Posterior cingulate gyrus (tissue), 11 donors: ENCODE measurements at regions not wholly inside any gene's neighbourhood (a gene's known extent, or its start where the extent isn't known, plus 50 kb on each side); places are given as distances from the start of the nearest gene placed in this dataset.
A peak's percentile ranks its signal among the peaks of the same experiment; 100 is the strongest.
"Not testable (repeated sequence)": the region's sequence is repeated elsewhere in the genome, so short reads cannot be mapped to it uniquely, and the experiment has no call there.

Experiments used
- DNase-seq, 10 donors: peaks; one replicate each; pipeline versions ENCODE4 v3.0.0 to v3.0.0-alpha.2; 2020 to 2021; ENCODE audit warnings: mixed read lengths in 3 of 10
- intact Hi-C: fragments of 100-400 bp; cut with DNase I; formaldehyde crosslinking; loops from one replicate; pipeline ENCODE4 v1.15.1; 2023

DNA sequence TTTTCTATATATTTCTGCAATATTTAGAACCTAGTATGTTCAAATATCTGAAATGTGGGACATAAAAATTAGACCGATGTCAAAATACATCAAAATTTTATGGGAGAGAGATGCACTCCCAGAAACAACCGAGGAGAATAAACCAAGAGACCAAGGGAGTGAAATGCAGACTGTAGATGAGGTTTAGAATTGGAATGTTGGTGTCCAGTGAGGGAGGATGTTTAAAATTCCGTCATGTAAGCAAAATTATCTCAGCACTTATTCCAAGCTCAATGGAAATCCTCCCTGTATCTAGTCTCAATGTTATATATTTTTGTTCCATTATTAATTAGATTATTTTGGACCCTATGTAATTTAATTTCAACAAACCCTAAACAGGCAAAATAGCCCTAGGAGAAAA, 61.9 kb upstream of the MAGI2 start:
- intact Hi-C loops, result no loop called here
- DNase-seq, result no peak

DNA sequence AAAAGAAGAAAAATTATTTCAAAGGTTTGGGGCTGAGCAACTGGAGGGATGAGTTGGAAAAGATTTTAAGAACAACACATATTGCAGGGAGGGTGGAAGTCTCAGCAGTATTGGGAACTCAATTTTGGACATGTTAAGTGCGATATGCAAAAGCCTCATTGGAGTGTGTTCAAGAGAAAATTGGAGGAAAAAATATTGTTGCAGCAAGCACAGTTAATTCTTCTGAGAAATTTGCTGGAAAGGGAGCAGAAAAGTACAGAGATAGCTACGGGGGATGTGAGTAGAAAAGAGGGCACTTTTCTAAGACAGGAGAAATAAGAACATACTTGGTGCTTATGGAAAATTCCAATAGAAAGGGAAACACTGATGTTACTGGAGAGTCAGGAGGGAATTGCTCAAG, 59.8 kb upstream of the MAGI2 start:
- no peak for DNase-seq
- intact Hi-C loops, result no loop called here

DNA sequence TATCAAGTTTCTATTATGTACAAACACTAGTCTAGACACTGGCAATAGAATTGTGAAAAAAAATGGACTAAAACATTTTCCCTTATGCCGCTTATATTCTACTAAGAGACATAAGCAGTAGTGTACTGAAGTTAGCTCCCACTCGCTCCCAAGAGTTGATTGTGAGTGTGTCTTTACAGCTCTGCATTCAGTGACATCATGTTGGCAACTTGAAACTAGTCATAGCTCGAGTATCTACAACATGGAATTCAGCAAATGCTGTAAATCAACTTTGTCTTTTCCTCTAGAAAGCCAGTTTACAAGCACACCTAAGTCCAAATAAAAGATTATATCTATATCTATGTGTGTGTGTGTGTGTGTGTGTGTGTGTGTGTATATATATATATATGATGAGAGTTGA, 58.8 kb upstream of the MAGI2 start:
- DNase-seq, result no peak

DNA sequence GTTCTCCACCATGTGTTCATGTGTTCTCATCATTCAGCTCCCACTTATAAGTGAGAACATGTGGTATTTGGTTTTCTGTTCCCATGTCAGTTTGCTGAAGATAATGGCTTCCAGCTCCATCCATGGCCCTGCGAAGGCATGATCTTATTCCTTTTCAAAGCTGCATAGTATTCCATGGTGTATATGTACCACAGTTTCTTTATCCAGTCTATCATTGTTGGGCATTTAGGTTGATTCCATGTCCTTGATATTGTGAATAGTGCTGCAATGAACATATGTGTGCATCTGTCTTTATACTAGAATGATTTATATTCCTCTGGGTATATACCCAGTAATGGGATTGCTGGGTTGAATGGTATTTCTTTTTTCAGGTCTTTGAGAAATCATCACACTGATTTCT, 57.6 kb upstream of the MAGI2 start:
- intact Hi-C loops, DNase-seq: not testable (repeated sequence)

More for the DNA sequence above, 58.8 kb upstream of the MAGI2 start:
- intact Hi-C loops, result no loop called here

DNA sequence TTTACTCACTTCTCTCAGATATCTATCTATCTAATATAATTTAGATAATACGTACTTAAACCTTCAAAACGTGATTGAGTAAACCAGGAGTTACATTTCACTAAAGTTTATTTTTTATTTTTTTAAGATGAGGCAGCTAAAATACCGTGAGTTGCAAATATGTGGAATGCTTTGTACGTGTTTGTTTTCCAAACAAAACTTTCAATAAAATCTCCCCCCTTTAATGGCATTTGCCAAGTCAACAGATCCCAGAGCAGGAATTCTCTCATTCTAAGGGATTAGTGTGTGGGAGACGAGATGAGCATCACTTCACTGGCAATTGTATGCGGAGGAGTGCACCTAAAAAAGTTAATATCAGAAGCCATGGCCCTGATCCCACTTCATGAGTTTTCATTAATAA, 53.7 kb upstream of the MAGI2 start:
- no peak for DNase-seq
- intact Hi-C loops, result no loop called here

DNA sequence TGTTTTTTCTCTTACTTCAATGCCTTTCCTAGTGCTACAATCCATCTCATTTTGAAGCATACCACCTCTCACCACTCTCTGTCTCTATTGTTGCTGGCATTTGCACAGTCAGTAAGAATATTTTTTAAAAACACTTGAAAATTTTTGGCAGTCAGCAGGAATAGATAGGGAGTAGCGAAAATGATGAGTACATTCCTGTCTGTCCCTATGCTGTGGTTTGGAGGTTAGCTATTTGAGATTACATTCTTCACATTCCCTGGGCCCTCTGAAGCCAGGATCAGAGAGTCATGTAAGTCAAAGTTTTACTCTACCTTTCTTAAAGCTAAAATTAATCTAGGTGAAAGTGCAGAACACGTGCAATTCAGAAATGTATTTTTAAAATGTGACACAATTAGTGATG, 53.0 kb upstream of the MAGI2 start:
- DNase-seq, result no peak
- intact Hi-C loops, result no loop called here

DNA sequence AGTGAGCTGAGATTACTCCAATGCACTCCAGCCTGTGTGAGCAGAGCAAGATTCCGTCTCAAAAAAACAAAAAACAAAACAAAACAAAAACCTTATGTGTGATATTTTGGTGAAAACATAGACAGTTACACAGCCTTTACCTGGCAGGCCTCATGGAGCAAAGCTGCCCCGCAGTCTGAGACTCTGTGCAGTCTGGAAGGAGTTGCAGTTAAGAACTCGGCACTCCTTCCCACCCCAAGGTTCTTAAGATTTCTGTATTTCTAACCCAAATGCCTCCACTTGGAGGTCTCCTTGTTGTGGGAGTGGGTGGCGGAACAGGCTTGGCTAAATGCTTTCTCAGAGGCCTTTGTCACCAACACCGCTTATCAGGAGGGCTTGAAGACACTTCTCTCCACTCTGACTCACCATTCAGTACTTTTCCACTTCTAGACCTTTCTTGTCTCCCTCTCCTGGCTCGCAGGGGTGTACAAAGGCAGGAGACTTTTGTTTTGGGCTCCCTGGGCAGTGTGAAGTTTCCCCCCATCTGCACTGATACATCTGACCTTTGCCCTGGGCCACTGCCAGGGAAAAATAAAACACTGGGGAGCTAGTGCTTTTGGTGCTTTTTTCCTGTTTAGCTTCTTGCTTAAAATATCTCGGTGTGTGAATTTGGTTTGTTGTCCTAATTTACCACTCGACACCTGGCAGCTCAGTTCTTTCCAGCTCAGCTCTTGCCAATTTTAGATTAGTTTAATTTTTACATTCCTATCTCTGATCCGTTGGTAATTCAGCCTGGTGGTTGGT, 51.3 kb upstream of the MAGI2 start:
- intact Hi-C loops, result no loop called here
- DNase-seq, result peak in 6 of 10 donors; percentile 12 to 81 (median 41)
